ENCODE measurements at regions not wholly inside any gene's neighbourhood (a gene's known extent, or its start where the extent isn't known, plus 50 kb on each side); places are given as distances from the start of the nearest gene placed in this dataset.

- intact Hi-C loops (cut with micrococcal nuclease) = loop anchor here (5.0 to 10.0 kb wide), 2 partner anchors 111 to 296 kb away; no protein-coding TSS in a partner anchor
- Histone ChIP-seq H2AFZ (ENCODE audit: insufficient read depth, low read depth, low read length, poor library complexity, severe bottlenecking) (no peak overlapping the region), H3K79me2 (ENCODE audit: insufficient read depth, low read length) (no peaks in the 10 kb centered on the region), H4K20me1 (ENCODE audit: insufficient read depth, low read length) (no peaks in the 10 kb centered on the region), H3K9ac (ENCODE audit: insufficient read depth, low read length, poor library complexity, severe bottlenecking) (no peak overlapping the region), H3K4me3 (replicated peaks in 1 of 3; ENCODE audit: low read depth in 2 of 3, low read length in 3 of 3) (no peak overlapping the region), H3K27me3 (ENCODE audit: control insufficient read depth in 2 of 2, insufficient read depth in 2 of 2, low read length in 2 of 2) (no peaks in the 10 kb centered on the region), H3K9me3 (replicated peaks in 1 of 2; ENCODE audit: control insufficient read depth in 1 of 2, insufficient read depth in 1 of 2, low read length in 2 of 2) (peaks cover under 1 to 5% of the 10 kb centered on the region in 2 donors), H3K36me3 (replicated peaks in 1 of 2; ENCODE audit: control insufficient read depth in 1 of 2, insufficient read depth in 2 of 2, low read length in 2 of 2) (no peaks in the 10 kb centered on the region), H3K27ac (ENCODE audit: low read depth in 1 of 2, low read length in 2 of 2) (no peak overlapping the region), H3K4me1 (ENCODE audit: control insufficient read depth in 1 of 2, insufficient read depth in 2 of 2, low read length in 2 of 2) (peaks cover 0 to 9% of the 10 kb centered on the region in 2 donors), H3K4me2 (replicated peaks; ENCODE audit: extremely low read depth, low read length, poor library complexity, severe bottlenecking) (no peak overlapping the region)
- H3K36me3 Mint-ChIP-seq = no peaks in the 10 kb centered on the region
- H3K27ac Mint-ChIP-seq = no peak overlapping the region
- peak in 2 of 3 donors; percentile 16 to 21 for DNase-seq
- TF ChIP-seq CTCF (IDR thresholded peaks at IDR 0.05) = no peak
- peaks cover 7% of the 10 kb centered on the region for H3K4me1 Mint-ChIP-seq
- H3K4me3 Mint-ChIP-seq = no peak overlapping the region
- peaks cover 0 to 19% (median 9%) of the 10 kb centered on the region in 3 donors for H3K27me3 Mint-ChIP-seq (ENCODE audit: low read depth in 3 of 3)
- peaks cover 5 to 19% (median 11%) of the 10 kb centered on the region in 7 donors for H3K9me3 Mint-ChIP-seq
These were observed 106.3 kb downstream of the PERP start for GRCh38 chr6:138000941-138001340.

- Mint-ChIP-seq H3K27me3 (ENCODE audit: low read depth in 3 of 3) (peaks cover 0 to 20% (median 9%) of the 10 kb centered on the region in 3 donors), H3K9me3 (peaks cover under 1 to 13% (median 8%) of the 10 kb centered on the region in 7 donors), H3K4me1 (peaks cover 7% of the 10 kb centered on the region), H3K27ac (no peak overlapping the region), H3K4me3 (no peak overlapping the region), H3K36me3 (no peaks in the 10 kb centered on the region)
- Histone ChIP-seq H3K79me2 (ENCODE audit: insufficient read depth, low read length) (no peaks in the 10 kb centered on the region), H3K9me3 (replicated peaks in 1 of 2; ENCODE audit: control insufficient read depth in 1 of 2, insufficient read depth in 1 of 2, low read length in 2 of 2) (peaks cover 0 to 2% of the 10 kb centered on the region in 2 donors), H3K27me3 (ENCODE audit: control insufficient read depth in 2 of 2, insufficient read depth in 2 of 2, low read length in 2 of 2) (no peaks in the 10 kb centered on the region), H4K20me1 (ENCODE audit: insufficient read depth, low read length) (no peaks in the 10 kb centered on the region), H3K36me3 (replicated peaks in 1 of 2; ENCODE audit: control insufficient read depth in 1 of 2, insufficient read depth in 2 of 2, low read length in 2 of 2) (no peaks in the 10 kb centered on the region), H3K4me1 (ENCODE audit: control insufficient read depth in 1 of 2, insufficient read depth in 2 of 2, low read length in 2 of 2) (peaks cover 0 to 9% of the 10 kb centered on the region in 2 donors), H2AFZ (ENCODE audit: insufficient read depth, low read depth, low read length, poor library complexity, severe bottlenecking) (no peak overlapping the region), H3K27ac (ENCODE audit: low read depth in 1 of 2, low read length in 2 of 2) (no peak overlapping the region), H3K9ac (ENCODE audit: insufficient read depth, low read length, poor library complexity, severe bottlenecking) (no peak overlapping the region), H3K4me3 (replicated peaks in 1 of 3; ENCODE audit: low read depth in 2 of 3, low read length in 3 of 3) (no peak overlapping the region), H3K4me2 (replicated peaks; ENCODE audit: extremely low read depth, low read length, poor library complexity, severe bottlenecking) (no peak overlapping the region)
- intact Hi-C loops (cut with micrococcal nuclease) = loop anchor here (5.0 to 10.0 kb wide), 2 partner anchors 110 to 297 kb away; no protein-coding TSS in a partner anchor
- DNase-seq = peak; percentile 25 to 52 (median 45)
- TF ChIP-seq CTCF (IDR thresholded peaks at IDR 0.05) = peak; percentile 88
- WGBS (ENCODE audit: insufficient coverage) = no CpG with 5 or more reads among the region's 6 CpGs
These were observed 105.4 kb downstream of the PERP start for GRCh38 chr6:138001750-138002349.
